Loucy (cell line): ENCODE measurements at regions not wholly inside any gene's neighbourhood (a gene's known extent, or its start where the extent isn't known, plus 50 kb on each side); places are given as distances from the start of the nearest gene placed in this dataset.
"Not testable (repeated sequence)": the region's sequence is repeated elsewhere in the genome, so short reads cannot be mapped to it uniquely, and the experiment has no call there.

Experiments used
- EZH2phosphoT487 ChIP-seq: fragments of 200-600 bp; IDR thresholded peaks from 2 replicates; pipeline ENCODE4 v1.6.1; 2018; ENCODE audit warnings: antibody characterized with exemption, mild to moderate bottlenecking, moderate library complexity, borderline replicate concordance
- TF ChIP-seq, protein P1 (sequence below): fragments of 200-600 bp; sonication (generic); conservative IDR thresholded peaks from 2 replicates; pipeline ENCODE4 v1.5.1; 2014; ENCODE audit warnings: mild to moderate bottlenecking, antibody characterized with exemption, low read length

GRCh38 chr15:58323321-58323720 lies 108.5 kb upstream of the LIPC start:
- TF ChIP-seq, protein P1, sequence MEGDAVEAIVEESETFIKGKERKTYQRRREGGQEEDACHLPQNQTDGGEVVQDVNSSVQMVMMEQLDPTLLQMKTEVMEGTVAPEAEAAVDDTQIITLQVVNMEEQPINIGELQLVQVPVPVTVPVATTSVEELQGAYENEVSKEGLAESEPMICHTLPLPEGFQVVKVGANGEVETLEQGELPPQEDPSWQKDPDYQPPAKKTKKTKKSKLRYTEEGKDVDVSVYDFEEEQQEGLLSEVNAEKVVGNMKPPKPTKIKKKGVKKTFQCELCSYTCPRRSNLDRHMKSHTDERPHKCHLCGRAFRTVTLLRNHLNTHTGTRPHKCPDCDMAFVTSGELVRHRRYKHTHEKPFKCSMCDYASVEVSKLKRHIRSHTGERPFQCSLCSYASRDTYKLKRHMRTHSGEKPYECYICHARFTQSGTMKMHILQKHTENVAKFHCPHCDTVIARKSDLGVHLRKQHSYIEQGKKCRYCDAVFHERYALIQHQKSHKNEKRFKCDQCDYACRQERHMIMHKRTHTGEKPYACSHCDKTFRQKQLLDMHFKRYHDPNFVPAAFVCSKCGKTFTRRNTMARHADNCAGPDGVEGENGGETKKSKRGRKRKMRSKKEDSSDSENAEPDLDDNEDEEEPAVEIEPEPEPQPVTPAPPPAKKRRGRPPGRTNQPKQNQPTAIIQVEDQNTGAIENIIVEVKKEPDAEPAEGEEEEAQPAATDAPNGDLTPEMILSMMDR: not testable (repeated sequence)
- not testable (repeated sequence) for TF ChIP-seq EZH2phosphoT487
